Nephron progenitor cell (in vitro differentiated cells): ENCODE measurements at regions not wholly inside any gene's neighbourhood (a gene's known extent, or its start where the extent isn't known, plus 50 kb on each side); places are given as distances from the start of the nearest gene placed in this dataset.

Source experiments
- DNase-seq: peaks from one replicate; pipeline ENCODE4 v3.0.0; 2021
- H3K27ac Mint-ChIP-seq: 2 replicates; pipeline ENCODE4 v1.8.0; 2021; ENCODE audit warnings: mild to moderate bottlenecking, moderate library complexity, mixed read lengths
- H3K27me3 Mint-ChIP-seq: 2 replicates; pipeline ENCODE4 v1.8.0; 2021; ENCODE audit warnings: mild to moderate bottlenecking, low read depth, mixed read lengths; ENCODE audit not compliant: poor library complexity
- H3K36me3 Mint-ChIP-seq: 2 replicates; pipeline ENCODE4 v1.8.0; 2021; ENCODE audit warnings: low read depth, mixed read lengths
- H3K4me1 Mint-ChIP-seq: 2 replicates; pipeline ENCODE4 v1.8.0; 2021; ENCODE audit warnings: mixed read lengths
- H3K4me3 Mint-ChIP-seq: 2 replicates; pipeline ENCODE4 v1.8.0; 2021; ENCODE audit warnings: mild to moderate bottlenecking, moderate library complexity, mixed read lengths
- H3K9me3 Mint-ChIP-seq: 2 replicates; pipeline ENCODE4 v1.8.0; 2021; ENCODE audit warnings: mild to moderate bottlenecking, moderate library complexity, mixed read lengths
- CTCF ChIP-seq: fragments of 200-600 bp; sonication (generic); IDR thresholded peaks from 2 replicates; pipeline ENCODE4 v1.5.0; 2021; ENCODE audit warnings: antibody characterized with exemption

GRCh38 chr5:110321117-110321516 is 405.4 kb downstream of the TMEM232 start:
- H3K9me3 Mint-ChIP-seq, result no peaks in the 10 kb centered on the region
- no peaks in the 10 kb centered on the region for H3K27me3 Mint-ChIP-seq
- H3K36me3 Mint-ChIP-seq, result no peaks in the 10 kb centered on the region
- no peak overlapping the region for H3K27ac Mint-ChIP-seq
- H3K4me3 Mint-ChIP-seq, result no peak overlapping the region
- H3K4me1 Mint-ChIP-seq, result no peaks in the 10 kb centered on the region
- TF ChIP-seq CTCF, result no peak
- DNase-seq, result no peak

- Mint-ChIP-seq H3K9me3 (no peaks in the 10 kb centered on the region), H3K4me1 (no peaks in the 10 kb centered on the region), H3K4me3 (no peak overlapping the region), H3K36me3 (no peaks in the 10 kb centered on the region), H3K27me3 (no peaks in the 10 kb centered on the region), H3K27ac (no peak overlapping the region)
- DNase-seq, result no peak
- TF ChIP-seq CTCF, result no peak
Observed at GRCh38 chr5:110323357-110323756, 403.1 kb downstream of the TMEM232 start.

- H3K27ac Mint-ChIP-seq, result no peak overlapping the region
- H3K4me1 Mint-ChIP-seq, result no peaks in the 10 kb centered on the region
- DNase-seq, result no peak
- no peak for TF ChIP-seq CTCF
- H3K4me3 Mint-ChIP-seq, result no peak overlapping the region
- H3K36me3 Mint-ChIP-seq, result no peaks in the 10 kb centered on the region
- H3K9me3 Mint-ChIP-seq, result no peaks in the 10 kb centered on the region
- no peaks in the 10 kb centered on the region for H3K27me3 Mint-ChIP-seq
Observed at GRCh38 chr5:110323832-110324231, 402.6 kb downstream of the TMEM232 start.

- Mint-ChIP-seq H3K27ac (no peak overlapping the region), H3K36me3 (no peaks in the 10 kb centered on the region), H3K4me1 (no peaks in the 10 kb centered on the region), H3K27me3 (no peaks in the 10 kb centered on the region), H3K9me3 (no peaks in the 10 kb centered on the region), H3K4me3 (no peak overlapping the region)
- no peak for TF ChIP-seq CTCF
- no peak for DNase-seq
Observed at GRCh38 chr5:110324876-110325275, 401.6 kb downstream of the TMEM232 start.

GRCh38 chr5:110329955-110330525 is 396.4 kb downstream of the TMEM232 start:
- H3K9me3 Mint-ChIP-seq, result no peaks in the 10 kb centered on the region
- no peaks in the 10 kb centered on the region for H3K4me1 Mint-ChIP-seq
- no peak overlapping the region for H3K27ac Mint-ChIP-seq
- TF ChIP-seq CTCF, result no peak
- DNase-seq, result no peak
- H3K36me3 Mint-ChIP-seq, result no peaks in the 10 kb centered on the region
- H3K4me3 Mint-ChIP-seq, result no peak overlapping the region
- no peaks in the 10 kb centered on the region for H3K27me3 Mint-ChIP-seq

GRCh38 chr5:110333384-110333783 is 393.1 kb downstream of the TMEM232 start:
- peaks cover 6% of the 10 kb centered on the region for H3K4me1 Mint-ChIP-seq
- H3K36me3 Mint-ChIP-seq, result no peaks in the 10 kb centered on the region
- H3K27me3 Mint-ChIP-seq, result no peaks in the 10 kb centered on the region
- H3K9me3 Mint-ChIP-seq, result no peaks in the 10 kb centered on the region
- H3K4me3 Mint-ChIP-seq, result no peak overlapping the region
- H3K27ac Mint-ChIP-seq, result no peak overlapping the region
- peak; percentile 8 for DNase-seq
- peak; percentile 28 for TF ChIP-seq CTCF
